Embryonic facial prominence (tissue), 1 donor: ENCODE measurements at regions not wholly inside any gene's neighbourhood (a gene's known extent, or its start where the extent isn't known, plus 50 kb on each side); places are given as distances from the start of the nearest gene placed in this dataset.

ENCODE experiments used
- DNase-seq: peaks from one replicate; pipeline ENCODE4 v3.0.0-alpha.2; 2016; ENCODE audit errors: extremely low spot score

- no peak for DNase-seq
These were observed 275.8 kb downstream of the FIGN start for GRCh38 chr2:163459986-163460385.

- no peak for DNase-seq
These were observed 278.7 kb downstream of the FIGN start for GRCh38 chr2:163456953-163457743.

- no peak for DNase-seq
These were observed 280.0 kb downstream of the FIGN start for GRCh38 chr2:163455815-163456214.

GRCh38 chr2:163453920-163454319 lies 281.9 kb downstream of the FIGN start:
- DNase-seq, result no peak

GRCh38 chr2:163441603-163442002 lies 294.2 kb downstream of the FIGN start:
- DNase-seq, result no peak

GRCh38 chr2:163436963-163437362 lies 298.8 kb downstream of the FIGN start:
- no peak for DNase-seq

GRCh38 chr2:163428187-163428586 lies 307.6 kb downstream of the FIGN start:
- DNase-seq, result no peak

- DNase-seq, result no peak
These were observed 315.2 kb downstream of the FIGN start for GRCh38 chr2:163420604-163421003.

- DNase-seq, result no peak
These were observed 316.6 kb downstream of the FIGN start for GRCh38 chr2:163419000-163419830.

GRCh38 chr2:163417596-163418337 lies 318.0 kb downstream of the FIGN start:
- DNase-seq, result no peak

- no peak for DNase-seq
These were observed 321.7 kb downstream of the FIGN start for GRCh38 chr2:163414121-163414520.

- no peak for DNase-seq
These were observed 328.5 kb downstream of the FIGN start for GRCh38 chr2:163407296-163407695.

- no peak for DNase-seq
These were observed 330.5 kb downstream of the FIGN start for GRCh38 chr2:163405298-163405697.

- no peak for DNase-seq
These were observed 334.3 kb downstream of the FIGN start for GRCh38 chr2:163401481-163401880.

- DNase-seq, result no peak
These were observed 338.4 kb downstream of the FIGN start for GRCh38 chr2:163397451-163397850.

GRCh38 chr2:163395602-163396001 lies 340.2 kb downstream of the FIGN start:
- DNase-seq, result no peak

GRCh38 chr2:163389838-163390237 lies 346.0 kb downstream of the FIGN start:
- DNase-seq, result no peak

- no peak for DNase-seq
These were observed 360.3 kb downstream of the FIGN start for GRCh38 chr2:163375472-163375871.

- no peak for DNase-seq
These were observed 360.7 kb downstream of the FIGN start for GRCh38 chr2:163375070-163375469.

- no peak for DNase-seq
These were observed 361.5 kb downstream of the FIGN start for GRCh38 chr2:163374282-163374681.

GRCh38 chr2:163373496-163373895 lies 362.3 kb downstream of the FIGN start:
- DNase-seq, result no peak

- no peak for DNase-seq
These were observed 365.5 kb downstream of the FIGN start for GRCh38 chr2:163370169-163370886.
